HCT116 (cell line): ENCODE measurements at regions not wholly inside any gene's neighbourhood (a gene's known extent, or its start where the extent isn't known, plus 50 kb on each side); places are given as distances from the start of the nearest gene placed in this dataset.

Experiments used
- CBX3 ChIP-seq: IDR thresholded peaks from 2 replicates; pipeline ENCODE4 v1.6.1; 2012; ENCODE audit warnings: low read depth
- CEBPB ChIP-seq: IDR thresholded peaks from 2 replicates; pipeline ENCODE4 v1.6.1; 2012; ENCODE audit warnings: low read depth
- CTCF ChIP-seq, 3 experiments: fragments of 200-600 bp in 1 of 3; sonication (generic) in 1 of 3; IDR thresholded peaks in 2 of 3; conservative IDR thresholded peaks in 1 of 3; 2 replicates each; pipeline ENCODE4 v1.5.1; 2012 to 2017; ENCODE audit warnings: low read depth in 2 of 3, low read length in 2 of 3, antibody characterized with exemption in 1 of 3, borderline replicate concordance in 1 of 3, control low read depth in 1 of 3, mild to moderate bottlenecking in 1 of 3, mixed read lengths in 1 of 3, mixed run types in 1 of 3, moderate library complexity in 1 of 3; ENCODE audit not compliant: insufficient read depth in 1 of 3
- EGR1 ChIP-seq: IDR thresholded peaks from 2 replicates; pipeline ENCODE4 v1.6.1; 2012; ENCODE audit warnings: low read depth
- EZH2phosphoT487 ChIP-seq: fragments of 200-600 bp; IDR thresholded peaks from 2 replicates; pipeline ENCODE4 v1.6.1; 2018; ENCODE audit warnings: antibody characterized with exemption, borderline replicate concordance
- POLR2A ChIP-seq: IDR thresholded peaks from 2 replicates; pipeline ENCODE4 v1.7.0; 2011; ENCODE audit warnings: borderline replicate concordance; ENCODE audit not compliant: insufficient read depth, insufficient read length; ENCODE audit errors: extremely low read depth
- POLR2AphosphoS5 ChIP-seq: IDR thresholded peaks from 2 replicates; pipeline ENCODE4 v1.6.1; 2011; ENCODE audit warnings: mild to moderate bottlenecking, low read depth, low read length, moderate library complexity
- ZBTB33 ChIP-seq: IDR thresholded peaks from 2 replicates; pipeline ENCODE4 v1.6.1; 2011; ENCODE audit warnings: mild to moderate bottlenecking, low read length, moderate library complexity; ENCODE audit not compliant: insufficient replicate concordance; ENCODE audit errors: extremely low read depth
- TF ChIP-seq, protein P1 (sequence below): IDR thresholded peaks from 2 replicates; pipeline ENCODE4 v1.6.1; 2012

- no peak for TF ChIP-seq CTCF (IDR thresholded peaks at IDR 0.05 in 2 of 3, conservative IDR thresholded peaks at IDR 0.05 in 1 of 3; ENCODE audit: borderline replicate concordance in 1 of 3, insufficient read depth in 1 of 3, low read depth in 2 of 3, low read length in 2 of 3)
- no peak for TF ChIP-seq EGR1
- no peak for TF ChIP-seq ZBTB33
- TF ChIP-seq, protein P1, sequence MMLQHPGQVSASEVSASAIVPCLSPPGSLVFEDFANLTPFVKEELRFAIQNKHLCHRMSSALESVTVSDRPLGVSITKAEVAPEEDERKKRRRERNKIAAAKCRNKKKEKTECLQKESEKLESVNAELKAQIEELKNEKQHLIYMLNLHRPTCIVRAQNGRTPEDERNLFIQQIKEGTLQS = no peak
- TF ChIP-seq EZH2phosphoT487 = no peak
- TF ChIP-seq POLR2A = no peak
- no peak for TF ChIP-seq CEBPB
- no peak for TF ChIP-seq CBX3
- no peak for TF ChIP-seq POLR2AphosphoS5
These were observed 98.1 kb upstream of the SCG2 start for GRCh38 chr2:223700221-223700620.
